Jurkat, Clone E6-1 (cell line): ENCODE measurements at regions not wholly inside any gene's neighbourhood (a gene's known extent, or its start where the extent isn't known, plus 50 kb on each side); places are given as distances from the start of the nearest gene placed in this dataset.
"Not testable (repeated sequence)": the region's sequence is repeated elsewhere in the genome, so short reads cannot be mapped to it uniquely, and the experiment has no call there.

Source experiments
- DNase-seq: peaks from one replicate; pipeline ENCODE4 v3.0.0-alpha.2; 2011; ENCODE audit warnings: low read depth, low spot score
- H3K4me3 ChIP-seq: 2 replicates; pipeline ENCODE4 v1.5.1; 2011; ENCODE audit warnings: mild to moderate bottlenecking, low read length, control low read depth, moderate library complexity

GRCh38 chr14:29027941-29028705 lies 261.5 kb downstream of the FOXG1 start:
- H3K4me3 ChIP-seq, DNase-seq: not testable (repeated sequence)

- no peak overlapping the region for H3K4me3 ChIP-seq
- DNase-seq = no peak
Measured at GRCh38 chr14:29028973-29029582, 262.5 kb downstream of the FOXG1 start.

GRCh38 chr14:29030121-29030520 lies 263.5 kb downstream of the FOXG1 start:
- no peak overlapping the region for H3K4me3 ChIP-seq
- no peak for DNase-seq

- no peak for DNase-seq
- no peak overlapping the region for H3K4me3 ChIP-seq
Measured at GRCh38 chr14:29030970-29031369, 264.4 kb downstream of the FOXG1 start.

GRCh38 chr14:29035134-29035533 lies 268.5 kb downstream of the FOXG1 start:
- DNase-seq = no peak
- no peak overlapping the region for H3K4me3 ChIP-seq

- DNase-seq = no peak
Measured at GRCh38 chr14:29037411-29037810, 270.8 kb downstream of the FOXG1 start.

GRCh38 chr14:29039171-29039570 lies 272.6 kb downstream of the FOXG1 start:
- no peak overlapping the region for H3K4me3 ChIP-seq
- no peak for DNase-seq

More at GRCh38 chr14:29037411-29037810, 270.8 kb downstream of the FOXG1 start:
- no peak overlapping the region for H3K4me3 ChIP-seq

- H3K4me3 ChIP-seq = no peak overlapping the region
- no peak for DNase-seq
Measured at GRCh38 chr14:29042551-29042950, 276.0 kb downstream of the FOXG1 start.

GRCh38 chr14:29043737-29044136 lies 277.1 kb downstream of the FOXG1 start:
- H3K4me3 ChIP-seq = no peak overlapping the region

GRCh38 chr14:29045237-29045636 lies 278.6 kb downstream of the FOXG1 start:
- H3K4me3 ChIP-seq = no peak overlapping the region
- no peak for DNase-seq

More at GRCh38 chr14:29043737-29044136, 277.1 kb downstream of the FOXG1 start:
- DNase-seq = no peak

GRCh38 chr14:29054119-29054518 lies 287.5 kb downstream of the FOXG1 start:
- H3K4me3 ChIP-seq = no peak overlapping the region
- DNase-seq = no peak

GRCh38 chr14:29056041-29056566 lies 289.5 kb downstream of the FOXG1 start:
- no peak for DNase-seq
- no peak overlapping the region for H3K4me3 ChIP-seq

GRCh38 chr14:29061702-29062101 lies 295.1 kb downstream of the FOXG1 start:
- DNase-seq = no peak
- no peak overlapping the region for H3K4me3 ChIP-seq

- no peak for DNase-seq
- H3K4me3 ChIP-seq = no peak overlapping the region
Measured at GRCh38 chr14:29062466-29062865, 295.9 kb downstream of the FOXG1 start.

GRCh38 chr14:29062976-29063375 lies 296.4 kb downstream of the FOXG1 start:
- DNase-seq = no peak
- H3K4me3 ChIP-seq = no peak overlapping the region

- no peak for DNase-seq
- H3K4me3 ChIP-seq = no peak overlapping the region
Measured at GRCh38 chr14:29064305-29064900, 297.8 kb downstream of the FOXG1 start.

GRCh38 chr14:29069228-29069627 lies 302.6 kb downstream of the FOXG1 start:
- no peak for DNase-seq
- H3K4me3 ChIP-seq = no peak overlapping the region

GRCh38 chr14:29075761-29076160 lies 309.2 kb downstream of the FOXG1 start:
- H3K4me3 ChIP-seq = no peak overlapping the region
- DNase-seq = no peak

- DNase-seq = no peak
- no peak overlapping the region for H3K4me3 ChIP-seq
Measured at GRCh38 chr14:29077916-29078315, 311.3 kb downstream of the FOXG1 start.
